SU-DHL-6 (cell line): ENCODE measurements at regions not wholly inside any gene's neighbourhood (a gene's known extent, or its start where the extent isn't known, plus 50 kb on each side); places are given as distances from the start of the nearest gene placed in this dataset.

ENCODE experiments used
- H2AFZ ChIP-seq: fragments of 200-600 bp; sonication (generic); 2 replicates; pipeline ENCODE4 v1.6.1; 2014; ENCODE audit warnings: low read depth, mild to moderate bottlenecking, moderate library complexity, mixed read lengths, antibody characterized with exemption, low read length; ENCODE audit not compliant: severe bottlenecking
- H3F3A ChIP-seq: fragments of 200-600 bp; shearing (Covaris generic); 2 replicates; pipeline ENCODE4 v1.6.0; 2016; ENCODE audit warnings: antibody characterized with exemption, mild to moderate bottlenecking; ENCODE audit not compliant: insufficient read depth
- H3K27ac ChIP-seq: fragments of 200-600 bp; sonication (generic); 2 replicates; pipeline ENCODE4 v1.5.1; 2016; ENCODE audit warnings: low read depth, mild to moderate bottlenecking, low read length, moderate library complexity, mixed read lengths
- H3K27me3 ChIP-seq: fragments of 200-600 bp; sonication (generic), shearing (Covaris generic); 2 replicates; pipeline ENCODE4 v1.6.0; 2014; ENCODE audit warnings: mild to moderate bottlenecking, low read length
- H3K36me3 ChIP-seq: fragments of 200-600 bp; sonication (generic); 2 replicates; pipeline ENCODE4 v1.6.1; 2014; ENCODE audit warnings: mild to moderate bottlenecking, low read length, mixed read lengths
- H3K4me2 ChIP-seq: fragments of 300-600, 200-600 bp; shearing (Covaris generic), sonication (generic); 2 replicates; pipeline ENCODE4 v1.6.0; 2014; ENCODE audit warnings: low read length, low read depth, mild to moderate bottlenecking; ENCODE audit not compliant: poor library complexity, severe bottlenecking
- H3K4me3 ChIP-seq: fragments of 200-600 bp; sonication (generic); 2 replicates; pipeline ENCODE4 v1.5.1; 2014; ENCODE audit warnings: antibody characterized with exemption, low read length, mild to moderate bottlenecking, mixed read lengths; ENCODE audit not compliant: insufficient read depth, poor library complexity, severe bottlenecking
- H3K79me2 ChIP-seq: fragments of 200-600 bp; sonication (generic); 2 replicates; pipeline ENCODE4 v1.6.1; 2014; ENCODE audit warnings: mild to moderate bottlenecking, low read length, moderate library complexity; ENCODE audit not compliant: insufficient read depth
- H3K9ac ChIP-seq: fragments of 200-600 bp; sonication (generic); 2 replicates; pipeline ENCODE4 v1.7.0; 2014; ENCODE audit warnings: mild to moderate bottlenecking, low read length
- H3K9me2 ChIP-seq: fragments of 200-600 bp; sonication (generic); replicated peaks from 2 replicates; pipeline ENCODE4 v1.6.1; 2014; ENCODE audit warnings: low read length; ENCODE audit not compliant: insufficient read depth
- H3K9me3 ChIP-seq: fragments of 200-600 bp; sonication (generic); 2 replicates; pipeline ENCODE4 v1.6.1; 2014; ENCODE audit warnings: low read length, mixed read lengths; ENCODE audit not compliant: insufficient read depth
- H4K20me1 ChIP-seq: fragments of 200-600 bp; sonication (generic); 2 replicates; pipeline ENCODE4 v1.6.1; 2014; ENCODE audit warnings: low read depth, mild to moderate bottlenecking, antibody characterized with exemption, low read length, moderate library complexity, mixed read lengths
- EZH2phosphoT487 ChIP-seq: fragments of 200-600 bp; sonication (generic), shearing (Covaris generic); conservative IDR thresholded peaks from 2 replicates; pipeline ENCODE4 v1.6.1; 2018; ENCODE audit warnings: mild to moderate bottlenecking, antibody characterized with exemption, low read length, moderate library complexity, mixed read lengths
- TF ChIP-seq, protein P1 (sequence below): fragments of 200-600 bp; sonication (generic); IDR thresholded peaks from one replicate; pipeline ENCODE4 v1.5.1; 2017; ENCODE audit warnings: antibody characterized with exemption, mild to moderate bottlenecking, low read length, moderate library complexity; ENCODE audit not compliant: insufficient read depth, poor library complexity, severe bottlenecking

DNA sequence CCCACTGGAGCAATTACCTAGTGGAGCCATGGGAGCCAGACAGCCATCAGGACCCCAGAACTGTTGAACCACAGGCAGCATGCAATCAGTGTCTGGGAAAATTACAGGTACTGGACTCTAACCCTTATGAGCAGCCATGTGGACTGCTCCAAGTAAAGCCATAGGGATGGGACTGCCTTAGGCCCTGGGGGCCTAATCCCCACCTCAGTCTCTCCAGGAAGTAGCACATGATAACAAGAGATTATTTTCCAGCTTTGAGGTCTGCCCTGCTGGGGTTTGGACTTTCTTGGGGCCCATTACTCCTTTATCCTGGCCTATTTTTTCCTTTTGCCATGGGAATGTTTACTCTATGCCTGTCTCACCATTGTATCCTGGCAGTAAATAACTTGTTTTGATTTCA lies 226.8 kb downstream of the AEBP2 start:
- Histone ChIP-seq H3F3A (no peaks in the 10 kb centered on the region), H3K9ac (no peak overlapping the region), H4K20me1 (no peaks in the 10 kb centered on the region), H3K27me3 (no peaks in the 10 kb centered on the region), H2AFZ (no peak overlapping the region), H3K9me2 (no peaks in the 10 kb centered on the region), H3K36me3 (no peaks in the 10 kb centered on the region), H3K27ac (no peak overlapping the region), H3K79me2 (no peaks in the 10 kb centered on the region), H3K4me3 (no peak overlapping the region), H3K9me3 (no peaks in the 10 kb centered on the region), H3K4me2 (no peak overlapping the region)
- TF ChIP-seq, protein P1, sequence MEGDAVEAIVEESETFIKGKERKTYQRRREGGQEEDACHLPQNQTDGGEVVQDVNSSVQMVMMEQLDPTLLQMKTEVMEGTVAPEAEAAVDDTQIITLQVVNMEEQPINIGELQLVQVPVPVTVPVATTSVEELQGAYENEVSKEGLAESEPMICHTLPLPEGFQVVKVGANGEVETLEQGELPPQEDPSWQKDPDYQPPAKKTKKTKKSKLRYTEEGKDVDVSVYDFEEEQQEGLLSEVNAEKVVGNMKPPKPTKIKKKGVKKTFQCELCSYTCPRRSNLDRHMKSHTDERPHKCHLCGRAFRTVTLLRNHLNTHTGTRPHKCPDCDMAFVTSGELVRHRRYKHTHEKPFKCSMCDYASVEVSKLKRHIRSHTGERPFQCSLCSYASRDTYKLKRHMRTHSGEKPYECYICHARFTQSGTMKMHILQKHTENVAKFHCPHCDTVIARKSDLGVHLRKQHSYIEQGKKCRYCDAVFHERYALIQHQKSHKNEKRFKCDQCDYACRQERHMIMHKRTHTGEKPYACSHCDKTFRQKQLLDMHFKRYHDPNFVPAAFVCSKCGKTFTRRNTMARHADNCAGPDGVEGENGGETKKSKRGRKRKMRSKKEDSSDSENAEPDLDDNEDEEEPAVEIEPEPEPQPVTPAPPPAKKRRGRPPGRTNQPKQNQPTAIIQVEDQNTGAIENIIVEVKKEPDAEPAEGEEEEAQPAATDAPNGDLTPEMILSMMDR = no peak
- no peak for TF ChIP-seq EZH2phosphoT487

GRCh38 chr12:19669793-19670192 lies 230.5 kb downstream of the AEBP2 start:
- no peak overlapping the region for H3K4me2 ChIP-seq

GRCh38 chr12:19671695-19672094 lies 232.4 kb downstream of the AEBP2 start:
- H3K9ac ChIP-seq = no peak overlapping the region
- H3K4me3 ChIP-seq = no peak overlapping the region
- H3K27me3 ChIP-seq = no peaks in the 10 kb centered on the region
- no peaks in the 10 kb centered on the region for H3K9me2 ChIP-seq
- H3K36me3 ChIP-seq = no peaks in the 10 kb centered on the region
- H2AFZ ChIP-seq = no peak overlapping the region
- no peaks in the 10 kb centered on the region for H3K9me3 ChIP-seq
- H3F3A ChIP-seq = no peaks in the 10 kb centered on the region
- H3K79me2 ChIP-seq = no peaks in the 10 kb centered on the region
- TF ChIP-seq, protein P1 = no peak
- no peak for TF ChIP-seq EZH2phosphoT487
- no peak overlapping the region for H3K27ac ChIP-seq
- H4K20me1 ChIP-seq = no peaks in the 10 kb centered on the region
- H3K4me2 ChIP-seq = no peak overlapping the region

More at GRCh38 chr12:19669793-19670192, 230.5 kb downstream of the AEBP2 start:
- no peaks in the 10 kb centered on the region for H3K9me2 ChIP-seq
- H3K4me3 ChIP-seq = no peak overlapping the region
- H4K20me1 ChIP-seq = no peaks in the 10 kb centered on the region
- H3K36me3 ChIP-seq = no peaks in the 10 kb centered on the region
- TF ChIP-seq, protein P1 = no peak
- no peak for TF ChIP-seq EZH2phosphoT487
- H3K27ac ChIP-seq = no peak overlapping the region
- H3K9ac ChIP-seq = no peak overlapping the region
- H3F3A ChIP-seq = no peaks in the 10 kb centered on the region
- H2AFZ ChIP-seq = no peak overlapping the region
- H3K9me3 ChIP-seq = no peaks in the 10 kb centered on the region
- H3K27me3 ChIP-seq = no peaks in the 10 kb centered on the region
- H3K79me2 ChIP-seq = no peaks in the 10 kb centered on the region
